GM23338 (cell line): ENCODE measurements at regions not wholly inside any gene's neighbourhood (a gene's known extent, or its start where the extent isn't known, plus 50 kb on each side); places are given as distances from the start of the nearest gene placed in this dataset.

Experiments
- ATAC-seq: fragments of 200-7000 bp; cut with Tn5 transposase; 3 replicates; pipeline ENCODE4 v1.9.1; 2020
- DNase-seq: peaks from one replicate; pipeline ENCODE4 v3.0.0-alpha.2; 2015; ENCODE audit warnings: low spot score
- H2AFZ ChIP-seq: fragments of 200-600 bp; sonication (generic); 2 replicates; pipeline ENCODE4 v1.8.0; 2016; ENCODE audit warnings: antibody characterized with exemption, mild to moderate bottlenecking, moderate library complexity
- H3F3A ChIP-seq: fragments of 200-600 bp; sonication (generic); replicated peaks from 2 replicates; pipeline ENCODE4 v1.8.0; 2017; ENCODE audit warnings: antibody characterized with exemption, mixed run types, low read depth
- H3K27ac ChIP-seq: fragments of 200-600 bp; sonication (generic); 2 replicates; pipeline ENCODE4 v1.6.1; 2016; ENCODE audit warnings: low read depth
- H3K27me3 ChIP-seq: fragments of 200-600 bp; sonication (generic); 2 replicates; pipeline ENCODE4 v1.8.0; 2016; ENCODE audit warnings: mild to moderate bottlenecking, mixed run types, moderate library complexity; ENCODE audit not compliant: insufficient read depth
- H3K36me3 ChIP-seq: fragments of 200-600 bp; sonication (generic); 2 replicates; pipeline ENCODE4 v1.8.0; 2016; ENCODE audit warnings: mild to moderate bottlenecking; ENCODE audit not compliant: insufficient read depth
- H3K4me1 ChIP-seq: fragments of 200-600 bp; sonication (generic); 2 replicates; pipeline ENCODE4 v1.8.0; 2016; ENCODE audit warnings: mild to moderate bottlenecking, moderate library complexity; ENCODE audit not compliant: insufficient read depth
- H3K4me2 ChIP-seq: fragments of 200-600 bp; sonication (generic); 2 replicates; pipeline ENCODE4 v1.7.1; 2017; ENCODE audit warnings: mixed run types
- H3K4me3 ChIP-seq: fragments of 200-600 bp; sonication (generic); 2 replicates; pipeline ENCODE4 v1.6.1; 2016; ENCODE audit warnings: mixed run types
- H3K79me2 ChIP-seq: fragments of 200-600 bp; sonication (generic); replicated peaks from 2 replicates; pipeline ENCODE4 v1.8.0; 2017; ENCODE audit warnings: mild to moderate bottlenecking; ENCODE audit not compliant: insufficient read depth
- H3K9me2 ChIP-seq: fragments of 200-600 bp; sonication (generic); 2 replicates; pipeline ENCODE4 v1.8.0; 2017; ENCODE audit not compliant: insufficient read depth
- H4K20me1 ChIP-seq: fragments of 200-600 bp; sonication (generic); replicated peaks from 2 replicates; pipeline ENCODE4 v1.8.0; 2017; ENCODE audit warnings: mild to moderate bottlenecking; ENCODE audit not compliant: insufficient read depth
- H3K27ac Mint-ChIP-seq: 2 replicates; pipeline ENCODE4 v1.8.0; 2020; ENCODE audit warnings: inconsistent platforms, mild to moderate bottlenecking, moderate library complexity, mixed read lengths
- H3K27me3 Mint-ChIP-seq: 3 replicates; pipeline ENCODE4 v1.8.0; 2022; ENCODE audit warnings: low read depth, mild to moderate bottlenecking, moderate library complexity, mixed read lengths, inconsistent platforms; ENCODE audit not compliant: insufficient read depth, poor library complexity
- H3K36me3 Mint-ChIP-seq: 3 replicates; pipeline ENCODE4 v1.8.0; 2021; ENCODE audit warnings: low read depth, mild to moderate bottlenecking, inconsistent platforms, moderate library complexity, mixed read lengths
- H3K4me1 Mint-ChIP-seq: 3 replicates; pipeline ENCODE4 v1.8.0; 2020; ENCODE audit warnings: mild to moderate bottlenecking, inconsistent platforms, mixed read lengths
- H3K4me3 Mint-ChIP-seq: 3 replicates; pipeline ENCODE4 v1.8.0; 2021; ENCODE audit warnings: moderate library complexity, mild to moderate bottlenecking, inconsistent platforms, mixed read lengths
- H3K9me3 Mint-ChIP-seq: 3 replicates; pipeline ENCODE4 v1.8.0; 2020; ENCODE audit warnings: moderate library complexity, mild to moderate bottlenecking, inconsistent platforms, mixed read lengths
- CTCF ChIP-seq, 2 experiments: fragments of 200-600 bp in 1 of 2; sonication (generic) in 1 of 2; conservative IDR thresholded peaks; 2 replicates each; pipeline versions ENCODE4 v1.5.1 to v1.6.1; 2016 to 2017; ENCODE audit warnings: antibody characterized with exemption in 2 of 2, low read depth in 2 of 2, mild to moderate bottlenecking in 2 of 2, moderate library complexity in 1 of 2
- ETS1 ChIP-seq: IDR thresholded peaks from 2 replicates; pipeline ENCODE4 v1.6.1; 2016; ENCODE audit warnings: antibody characterized with exemption
- EZH2 ChIP-seq: fragments of 200-600 bp; sonication (generic); IDR thresholded peaks from one replicate; pipeline ENCODE4 v1.8.0; 2017; ENCODE audit warnings: antibody characterized with exemption, mild to moderate bottlenecking, low read depth; ENCODE audit not compliant: unreplicated experiment
- JUNB ChIP-seq: IDR thresholded peaks from one replicate; pipeline ENCODE4 v1.6.1; 2016; ENCODE audit warnings: antibody characterized with exemption; ENCODE audit not compliant: unreplicated experiment
- NANOG ChIP-seq: IDR thresholded peaks from 2 replicates; pipeline ENCODE4 v1.6.1; 2016; ENCODE audit warnings: antibody characterized with exemption, borderline replicate concordance
- POLR2AphosphoS5 ChIP-seq: IDR thresholded peaks from 2 replicates; pipeline ENCODE4 v1.6.1; 2016; ENCODE audit warnings: antibody characterized with exemption, low read depth
- REST ChIP-seq: IDR thresholded peaks from one replicate; pipeline ENCODE4 v1.6.1; 2018; ENCODE audit warnings: antibody characterized with exemption; ENCODE audit not compliant: unreplicated experiment
- ZNF114 ChIP-seq: fragments of 250-450 bp; sonication (Bioruptor Pico); IDR thresholded peaks from 2 replicates; pipeline ENCODE4 v1.5.0; 2020; ENCODE audit warnings: mild to moderate bottlenecking, moderate library complexity
- ZNF462 ChIP-seq: fragments of 250-450 bp; sonication (Bioruptor Pico); IDR thresholded peaks from 2 replicates; pipeline ENCODE4 v1.5.0; 2020; ENCODE audit warnings: mild to moderate bottlenecking, moderate library complexity

GRCh38 chr13:50733392-50733791, 110.1 kb downstream of the DLEU7 start:
- Histone ChIP-seq H3K9me2 (0 out of 2 replicates have a peak, but pooled peaks cover 3% of the 10 kb centered on the region), H3K36me3 (peaks cover 6% of the 10 kb centered on the region; the same call in 1 of the 2 replicates), H3K27ac (no peak overlapping the region), H2AFZ (no peak overlapping the region), H4K20me1 (no peaks in the 10 kb centered on the region), H3F3A (no peaks in the 10 kb centered on the region), H3K27me3 (no peaks in the 10 kb centered on the region), H3K4me2 (no peak overlapping the region), H3K79me2 (no peaks in the 10 kb centered on the region), H3K4me3 (no peak overlapping the region), H3K4me1 (no peaks in the 10 kb centered on the region)
- H3K4me3 Mint-ChIP-seq = no peak overlapping the region
- DNase-seq (no peak), ATAC-seq (no peak)
- H3K27ac Mint-ChIP-seq = no peak overlapping the region
- no peak for TF ChIP-seq JUNB
- no peak for TF ChIP-seq NANOG
- no peak for TF ChIP-seq POLR2AphosphoS5
- TF ChIP-seq REST = no peak
- no peak for TF ChIP-seq ZNF114 (CRISPR knock-in tag)
- TF ChIP-seq EZH2 = no peak
- TF ChIP-seq ETS1 = no peak
- no peak for TF ChIP-seq CTCF (conservative IDR thresholded peaks at IDR 0.05; ENCODE audit: low read depth in 2 of 2)
- TF ChIP-seq ZNF462 (CRISPR knock-in tag) = no peak
- H3K36me3 Mint-ChIP-seq = peaks cover 22% of the 10 kb centered on the region
- H3K4me1 Mint-ChIP-seq = no peaks in the 10 kb centered on the region
- H3K27me3 Mint-ChIP-seq = peaks cover 5% of the 10 kb centered on the region
- peaks cover 27% of the 10 kb centered on the region for H3K9me3 Mint-ChIP-seq
